SK-N-SH (cell line): ENCODE measurements at regions not wholly inside any gene's neighbourhood (a gene's known extent, or its start where the extent isn't known, plus 50 kb on each side); places are given as distances from the start of the nearest gene placed in this dataset.

Experiments
- CTCF ChIA-PET: fragments of 300-600, 350-600 bp; formaldehyde crosslinking; extraction: SDS; loops from one replicate; lab custom pipeline; 2021; lab: Yijun Ruan, JAX
- POLR2A ChIA-PET: fragments of 350-600 bp; sonication (Branson Sonifier 250); formaldehyde crosslinking; extraction: SDS; loops from one replicate; lab custom pipeline; 2020; ENCODE audit warnings: antibody characterized with exemption, inconsistent platforms; lab: Yijun Ruan, JAX
- DNase-seq: peaks from one replicate; pipeline ENCODE4 v3.0.0; 2012
- H2AFZ ChIP-seq: fragments of 200-600 bp; sonication (generic); 2 replicates; pipeline ENCODE4 v1.8.1; 2016; ENCODE audit warnings: antibody characterized with exemption, mild to moderate bottlenecking, low read depth
- H3F3A ChIP-seq: fragments of 200-600 bp; sonication (generic); replicated peaks from 2 replicates; pipeline ENCODE3; 2016; ENCODE audit warnings: antibody characterized with exemption, mild to moderate bottlenecking; ENCODE audit not compliant: insufficient read depth
- H3K27ac ChIP-seq, 2 experiments: fragments of 200-500 bp in 1 of 2; fragments of 200-600 bp in 1 of 2; sonication (Bioruptor generic) in 1 of 2; sonication (generic), shearing (Covaris generic) in 1 of 2; 2 replicates each; pipeline versions ENCODE4 v1.5.1 to v1.6.1; 2014 to 2016; ENCODE audit warnings: low read depth in 2 of 2, inconsistent platforms in 1 of 2, low read length in 1 of 2, mild to moderate bottlenecking in 1 of 2, mixed read lengths in 1 of 2
- H3K27me3 ChIP-seq: fragments of 200-600 bp; sonication (generic), shearing (Covaris generic); 2 replicates; pipeline ENCODE4 v1.6.1; 2016; ENCODE audit warnings: mixed run types; ENCODE audit not compliant: insufficient read depth
- H3K36me3 ChIP-seq, 2 experiments: fragments of 200-500 bp in 1 of 2; fragments of 200-600 bp in 1 of 2; sonication (Bioruptor generic) in 1 of 2; sonication (generic) in 1 of 2; replicated peaks in 1 of 2; 2 replicates each; pipeline versions ENCODE3 to v1.5.1; 2014 to 2016; ENCODE audit warnings: low read length in 1 of 2, mild to moderate bottlenecking in 1 of 2; ENCODE audit not compliant: insufficient read depth in 2 of 2, control insufficient read depth in 1 of 2
- H3K4me1 ChIP-seq, 2 experiments: fragments of 200-500 bp in 1 of 2; fragments of 200-600 bp in 1 of 2; sonication (Bioruptor generic) in 1 of 2; sonication (generic), shearing (Covaris generic) in 1 of 2; 2 replicates each; pipeline versions ENCODE4 v1.5.1 to v1.6.1; 2014 to 2016; ENCODE audit warnings: low read depth in 1 of 2, low read length in 1 of 2, mixed run types in 1 of 2; ENCODE audit not compliant: insufficient read depth in 2 of 2, control insufficient read depth in 1 of 2
- H3K4me2 ChIP-seq: fragments of 200-600 bp; sonication (generic), shearing (Covaris generic); 2 replicates; pipeline ENCODE4 v1.6.1; 2017; ENCODE audit warnings: mixed run types
- H3K4me3 ChIP-seq, 2 experiments: fragments of 200-500 bp in 1 of 2; fragments of 200-600 bp in 1 of 2; sonication (Bioruptor generic) in 1 of 2; sonication (generic), shearing (Covaris generic) in 1 of 2; 2 replicates each; pipeline versions ENCODE4 v1.5.1 to v1.8.1; 2014 to 2016; ENCODE audit warnings: low read depth in 2 of 2, inconsistent platforms in 1 of 2, low read length in 1 of 2, mild to moderate bottlenecking in 1 of 2, mixed read lengths in 1 of 2, moderate library complexity in 1 of 2
- H3K79me2 ChIP-seq: fragments of 200-600 bp; sonication (generic); 2 replicates; pipeline ENCODE4 v1.8.1; 2017; ENCODE audit warnings: mild to moderate bottlenecking; ENCODE audit not compliant: insufficient read depth
- H3K9ac ChIP-seq: fragments of 200-600 bp; sonication (generic); 2 replicates; pipeline ENCODE4 v1.6.1; 2017; ENCODE audit warnings: mixed run types
- H3K9me2 ChIP-seq: fragments of 200-600 bp; sonication (generic); 2 replicates; pipeline ENCODE4 v1.6.1; 2017; ENCODE audit warnings: mixed run types
- H3K9me3 ChIP-seq: fragments of 200-600 bp; sonication (generic); 2 replicates; pipeline ENCODE4 v1.6.1; 2017; ENCODE audit warnings: mixed run types, mild to moderate bottlenecking, moderate library complexity
- H4K20me1 ChIP-seq: fragments of 200-600 bp; sonication (generic); 2 replicates; pipeline ENCODE4 v1.6.1; 2017; ENCODE audit warnings: mild to moderate bottlenecking, mixed run types; ENCODE audit not compliant: insufficient read depth
- CHD2 ChIP-seq: fragments of 150-350 bp; IDR thresholded peaks from 2 replicates; pipeline ENCODE4 v1.6.1; 2018; ENCODE audit warnings: low read length; ENCODE audit not compliant: partially characterized antibody
- FOSL2 ChIP-seq: IDR thresholded peaks from 2 replicates; pipeline ENCODE4 v1.4.0; 2012; ENCODE audit warnings: low read depth, mild to moderate bottlenecking, moderate library complexity, borderline replicate concordance
- FOXJ3 ChIP-seq: sonication (generic); formaldehyde crosslinking; IDR thresholded peaks from 2 replicates; pipeline ENCODE4 v1.5.1; 2020; ENCODE audit warnings: mild to moderate bottlenecking, missing genetic modification reagents
- MXI1 ChIP-seq: IDR thresholded peaks from 2 replicates; pipeline ENCODE4 v1.6.1; 2012; ENCODE audit warnings: mild to moderate bottlenecking, low read depth, low read length, improper control_type of control experiment
- NRF1 ChIP-seq: IDR thresholded peaks from 2 replicates; pipeline ENCODE4 v1.6.1; 2012; ENCODE audit warnings: low read depth, mild to moderate bottlenecking, low read length
- RAD21 ChIP-seq: IDR thresholded peaks from 2 replicates; pipeline ENCODE4 v1.6.1; 2012; ENCODE audit warnings: mild to moderate bottlenecking, low read length
- RCOR1 ChIP-seq: fragments of 150-350 bp; IDR thresholded peaks from 2 replicates; pipeline ENCODE4 v1.6.1; 2017; ENCODE audit warnings: antibody characterized with exemption, low read length
- RXRA ChIP-seq: IDR thresholded peaks from 2 replicates; pipeline ENCODE4 v1.4.0; 2012; ENCODE audit warnings: low read depth, mild to moderate bottlenecking, borderline replicate concordance
- SIN3A ChIP-seq: IDR thresholded peaks from 2 replicates; pipeline ENCODE4 v1.6.1; 2012; ENCODE audit warnings: low read depth, mild to moderate bottlenecking, low read length, moderate library complexity, borderline replicate concordance
- SMC3 ChIP-seq: IDR thresholded peaks from 2 replicates; pipeline ENCODE4 v1.6.1; 2012; ENCODE audit warnings: low read depth, low read length, improper control_type of control experiment
- TEAD4 ChIP-seq: IDR thresholded peaks from 2 replicates; pipeline ENCODE4 v1.4.0; 2012; ENCODE audit warnings: mild to moderate bottlenecking, borderline replicate concordance; ENCODE audit not compliant: insufficient read depth
- WGBS: methylation state at CpG from one replicate; pipeline ENCODE4 v1.1.6; 2017; ENCODE audit warnings: low lambda C conversion rate; 5-methylcytosine and 5-hydroxymethylcytosine counted together
- TF ChIP-seq, protein P1 (sequence below): IDR thresholded peaks from 2 replicates; pipeline ENCODE4; 2012
- TF ChIP-seq, protein P2 (sequence below): fragments of 150-350 bp; IDR thresholded peaks from 2 replicates; pipeline ENCODE4 v1.6.1; 2016; ENCODE audit warnings: mild to moderate bottlenecking, low read depth, low read length
- TF ChIP-seq, protein P3 (sequence below): IDR thresholded peaks from 2 replicates; pipeline ENCODE4 v1.4.0; 2012; ENCODE audit warnings: low read depth, borderline replicate concordance
- TF ChIP-seq, protein P4 (sequence below): fragments of 150-350 bp; IDR thresholded peaks from 2 replicates; pipeline ENCODE4 v1.6.1; 2017; ENCODE audit warnings: antibody characterized with exemption, low read length, low read depth, borderline replicate concordance
- TF ChIP-seq, protein P5 (sequence below): IDR thresholded peaks from 2 replicates; pipeline ENCODE4 v1.4.0; 2012; ENCODE audit warnings: low read depth, borderline replicate concordance
- TF ChIP-seq, protein P6 (sequence below): IDR thresholded peaks from 2 replicates; pipeline ENCODE4 v1.6.1; 2012; ENCODE audit warnings: mild to moderate bottlenecking, low read depth, low read length, moderate library complexity
- TF ChIP-seq, protein P7 (sequence below): IDR thresholded peaks from 2 replicates; pipeline ENCODE4 v1.4.0; 2012; ENCODE audit warnings: low read depth

DNA sequence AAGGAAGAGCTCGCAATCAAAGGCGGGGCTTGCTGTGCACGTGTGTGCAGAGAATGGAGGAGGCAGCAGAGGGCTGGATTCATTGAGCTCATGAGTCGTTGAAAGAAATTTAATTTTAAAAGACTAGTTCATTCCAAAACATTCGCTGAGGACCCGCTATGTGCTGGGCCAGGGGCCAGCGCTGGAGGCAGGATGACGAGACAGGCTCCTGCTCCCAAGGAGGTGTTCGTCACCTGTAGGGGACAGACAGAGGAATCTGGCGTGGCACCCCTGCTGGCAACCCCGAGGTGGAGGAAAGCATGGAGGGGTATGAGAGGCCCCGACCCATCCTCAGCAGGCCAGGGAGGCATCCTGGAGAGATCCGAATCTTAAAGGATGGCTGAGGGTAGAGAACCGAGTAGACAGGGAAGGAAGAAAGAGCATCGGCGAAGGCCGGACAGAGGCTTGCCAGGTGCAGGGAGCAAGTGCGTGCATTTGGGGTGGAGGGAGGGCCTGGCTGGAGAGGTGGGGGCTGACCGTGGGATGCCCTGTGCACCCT, 96.4 kb downstream of the CPZ start (continued):
- TF ChIP-seq SIN3A (no peak), MXI1 (no peak)
- TF ChIP-seq, protein P1, sequence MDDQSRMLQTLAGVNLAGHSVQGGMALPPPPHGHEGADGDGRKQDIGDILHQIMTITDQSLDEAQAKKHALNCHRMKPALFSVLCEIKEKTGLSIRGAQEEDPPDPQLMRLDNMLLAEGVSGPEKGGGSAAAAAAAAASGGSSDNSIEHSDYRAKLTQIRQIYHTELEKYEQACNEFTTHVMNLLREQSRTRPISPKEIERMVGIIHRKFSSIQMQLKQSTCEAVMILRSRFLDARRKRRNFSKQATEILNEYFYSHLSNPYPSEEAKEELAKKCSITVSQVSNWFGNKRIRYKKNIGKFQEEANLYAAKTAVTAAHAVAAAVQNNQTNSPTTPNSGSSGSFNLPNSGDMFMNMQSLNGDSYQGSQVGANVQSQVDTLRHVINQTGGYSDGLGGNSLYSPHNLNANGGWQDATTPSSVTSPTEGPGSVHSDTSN = no peak

DNA sequence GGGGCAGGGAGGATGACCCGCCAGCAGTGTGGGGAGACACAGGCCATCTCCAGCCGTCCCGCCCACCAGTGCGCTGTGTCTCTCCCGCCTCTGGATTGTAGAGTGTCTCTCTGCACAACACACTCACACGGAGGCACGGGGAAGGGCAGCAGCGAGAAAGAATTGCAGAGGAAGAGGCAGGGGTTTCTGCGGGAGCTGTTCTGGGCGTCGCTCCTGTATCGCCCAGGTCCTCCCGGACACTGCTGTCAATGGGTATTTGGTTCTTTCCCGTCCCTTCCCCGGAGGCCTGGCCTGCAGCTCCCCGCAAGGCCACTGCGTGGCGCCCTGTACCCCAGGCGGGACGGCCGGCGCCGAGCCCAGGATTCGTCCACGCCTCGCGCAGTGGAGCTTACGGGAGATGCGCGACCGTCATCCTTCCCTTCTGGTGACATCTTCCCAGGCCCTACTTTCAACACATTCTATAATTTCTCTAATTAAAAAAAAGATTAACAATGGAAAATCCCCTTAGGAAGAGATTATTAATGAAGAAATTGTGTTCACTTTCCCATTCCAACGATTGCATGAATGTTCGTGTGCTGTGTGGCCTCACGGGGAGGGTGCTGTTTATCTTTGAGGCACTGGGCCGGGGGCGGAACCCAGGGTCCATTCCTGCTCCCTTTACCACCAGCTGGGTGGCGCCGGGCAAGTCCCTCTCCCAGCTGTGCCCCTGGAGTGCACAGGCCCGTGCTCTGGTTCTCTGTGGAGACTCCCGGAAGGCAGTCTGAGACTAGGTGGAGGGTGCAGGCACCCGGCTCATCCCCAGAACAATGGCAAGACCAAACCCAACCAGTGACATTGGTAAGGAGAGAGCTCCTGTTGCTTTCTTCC, 95.7 kb downstream of the CPZ start:
- ChIA-PET POLR2A (no interaction called here), CTCF (interaction anchor here (0.5 to 5.4 kb wide), 43 partner anchors 9 to 783 kb away, joined by 3 to 107 read pairs (median 4); partner anchors contain the start of gene HMX1)
- Histone ChIP-seq H2AFZ (no peak overlapping the region), H3K36me3 (no peaks in the 10 kb centered on the region), H4K20me1 (no peaks in the 10 kb centered on the region), H3K4me2 (no peak overlapping the region), H3F3A (no peaks in the 10 kb centered on the region), H3K27ac (no peak overlapping the region), H3K9me3 (no peaks in the 10 kb centered on the region), H3K9me2 (no peaks in the 10 kb centered on the region), H3K4me1 (peaks cover 0 to 2% of the 10 kb centered on the region in 2 experiments; a peak in 1 of 4 replicates), H3K79me2 (no peaks in the 10 kb centered on the region), H3K4me3 (no peak overlapping the region), H3K9ac (no peak overlapping the region), H3K27me3 (no peaks in the 10 kb centered on the region)
- WGBS = 54% methylated on average over 39 of the region's 41 CpGs
- peak; percentile 86 for DNase-seq
- TF ChIP-seq, protein P2, sequence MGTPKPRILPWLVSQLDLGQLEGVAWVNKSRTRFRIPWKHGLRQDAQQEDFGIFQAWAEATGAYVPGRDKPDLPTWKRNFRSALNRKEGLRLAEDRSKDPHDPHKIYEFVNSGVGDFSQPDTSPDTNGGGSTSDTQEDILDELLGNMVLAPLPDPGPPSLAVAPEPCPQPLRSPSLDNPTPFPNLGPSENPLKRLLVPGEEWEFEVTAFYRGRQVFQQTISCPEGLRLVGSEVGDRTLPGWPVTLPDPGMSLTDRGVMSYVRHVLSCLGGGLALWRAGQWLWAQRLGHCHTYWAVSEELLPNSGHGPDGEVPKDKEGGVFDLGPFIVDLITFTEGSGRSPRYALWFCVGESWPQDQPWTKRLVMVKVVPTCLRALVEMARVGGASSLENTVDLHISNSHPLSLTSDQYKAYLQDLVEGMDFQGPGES = no peak
- TF ChIP-seq NRF1 = no peak
- TF ChIP-seq SIN3A = no peak
- TF ChIP-seq, protein P3, sequence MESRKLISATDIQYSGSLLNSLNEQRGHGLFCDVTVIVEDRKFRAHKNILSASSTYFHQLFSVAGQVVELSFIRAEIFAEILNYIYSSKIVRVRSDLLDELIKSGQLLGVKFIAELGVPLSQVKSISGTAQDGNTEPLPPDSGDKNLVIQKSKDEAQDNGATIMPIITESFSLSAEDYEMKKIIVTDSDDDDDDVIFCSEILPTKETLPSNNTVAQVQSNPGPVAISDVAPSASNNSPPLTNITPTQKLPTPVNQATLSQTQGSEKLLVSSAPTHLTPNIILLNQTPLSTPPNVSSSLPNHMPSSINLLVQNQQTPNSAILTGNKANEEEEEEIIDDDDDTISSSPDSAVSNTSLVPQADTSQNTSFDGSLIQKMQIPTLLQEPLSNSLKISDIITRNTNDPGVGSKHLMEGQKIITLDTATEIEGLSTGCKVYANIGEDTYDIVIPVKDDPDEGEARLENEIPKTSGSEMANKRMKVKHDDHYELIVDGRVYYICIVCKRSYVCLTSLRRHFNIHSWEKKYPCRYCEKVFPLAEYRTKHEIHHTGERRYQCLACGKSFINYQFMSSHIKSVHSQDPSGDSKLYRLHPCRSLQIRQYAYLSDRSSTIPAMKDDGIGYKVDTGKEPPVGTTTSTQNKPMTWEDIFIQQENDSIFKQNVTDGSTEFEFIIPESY = no peak
- TF ChIP-seq, protein P4, sequence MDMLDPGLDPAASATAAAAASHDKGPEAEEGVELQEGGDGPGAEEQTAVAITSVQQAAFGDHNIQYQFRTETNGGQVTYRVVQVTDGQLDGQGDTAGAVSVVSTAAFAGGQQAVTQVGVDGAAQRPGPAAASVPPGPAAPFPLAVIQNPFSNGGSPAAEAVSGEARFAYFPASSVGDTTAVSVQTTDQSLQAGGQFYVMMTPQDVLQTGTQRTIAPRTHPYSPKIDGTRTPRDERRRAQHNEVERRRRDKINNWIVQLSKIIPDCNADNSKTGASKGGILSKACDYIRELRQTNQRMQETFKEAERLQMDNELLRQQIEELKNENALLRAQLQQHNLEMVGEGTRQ = no peak
- TF ChIP-seq RCOR1 = no peak
- peak; percentile 69 for TF ChIP-seq SMC3
- TF ChIP-seq TEAD4 = no peak
- TF ChIP-seq RAD21 = peak; percentile 75
- TF ChIP-seq FOSL2 = no peak
- TF ChIP-seq, protein P5, sequence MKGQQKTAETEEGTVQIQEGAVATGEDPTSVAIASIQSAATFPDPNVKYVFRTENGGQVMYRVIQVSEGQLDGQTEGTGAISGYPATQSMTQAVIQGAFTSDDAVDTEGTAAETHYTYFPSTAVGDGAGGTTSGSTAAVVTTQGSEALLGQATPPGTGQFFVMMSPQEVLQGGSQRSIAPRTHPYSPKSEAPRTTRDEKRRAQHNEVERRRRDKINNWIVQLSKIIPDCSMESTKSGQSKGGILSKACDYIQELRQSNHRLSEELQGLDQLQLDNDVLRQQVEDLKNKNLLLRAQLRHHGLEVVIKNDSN = no peak
- no peak for TF ChIP-seq RXRA
- TF ChIP-seq, protein P6, sequence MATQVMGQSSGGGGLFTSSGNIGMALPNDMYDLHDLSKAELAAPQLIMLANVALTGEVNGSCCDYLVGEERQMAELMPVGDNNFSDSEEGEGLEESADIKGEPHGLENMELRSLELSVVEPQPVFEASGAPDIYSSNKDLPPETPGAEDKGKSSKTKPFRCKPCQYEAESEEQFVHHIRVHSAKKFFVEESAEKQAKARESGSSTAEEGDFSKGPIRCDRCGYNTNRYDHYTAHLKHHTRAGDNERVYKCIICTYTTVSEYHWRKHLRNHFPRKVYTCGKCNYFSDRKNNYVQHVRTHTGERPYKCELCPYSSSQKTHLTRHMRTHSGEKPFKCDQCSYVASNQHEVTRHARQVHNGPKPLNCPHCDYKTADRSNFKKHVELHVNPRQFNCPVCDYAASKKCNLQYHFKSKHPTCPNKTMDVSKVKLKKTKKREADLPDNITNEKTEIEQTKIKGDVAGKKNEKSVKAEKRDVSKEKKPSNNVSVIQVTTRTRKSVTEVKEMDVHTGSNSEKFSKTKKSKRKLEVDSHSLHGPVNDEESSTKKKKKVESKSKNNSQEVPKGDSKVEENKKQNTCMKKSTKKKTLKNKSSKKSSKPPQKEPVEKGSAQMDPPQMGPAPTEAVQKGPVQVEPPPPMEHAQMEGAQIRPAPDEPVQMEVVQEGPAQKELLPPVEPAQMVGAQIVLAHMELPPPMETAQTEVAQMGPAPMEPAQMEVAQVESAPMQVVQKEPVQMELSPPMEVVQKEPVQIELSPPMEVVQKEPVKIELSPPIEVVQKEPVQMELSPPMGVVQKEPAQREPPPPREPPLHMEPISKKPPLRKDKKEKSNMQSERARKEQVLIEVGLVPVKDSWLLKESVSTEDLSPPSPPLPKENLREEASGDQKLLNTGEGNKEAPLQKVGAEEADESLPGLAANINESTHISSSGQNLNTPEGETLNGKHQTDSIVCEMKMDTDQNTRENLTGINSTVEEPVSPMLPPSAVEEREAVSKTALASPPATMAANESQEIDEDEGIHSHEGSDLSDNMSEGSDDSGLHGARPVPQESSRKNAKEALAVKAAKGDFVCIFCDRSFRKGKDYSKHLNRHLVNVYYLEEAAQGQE = no peak
- TF ChIP-seq, protein P7, sequence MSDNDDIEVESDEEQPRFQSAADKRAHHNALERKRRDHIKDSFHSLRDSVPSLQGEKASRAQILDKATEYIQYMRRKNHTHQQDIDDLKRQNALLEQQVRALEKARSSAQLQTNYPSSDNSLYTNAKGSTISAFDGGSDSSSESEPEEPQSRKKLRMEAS = no peak
- TF ChIP-seq MXI1 = no peak
- TF ChIP-seq CHD2 = no peak
- no peak for TF ChIP-seq FOXJ3 (CRISPR knock-in tag)
